Hepatocyte (in vitro differentiated cells): ENCODE measurements at regions not wholly inside any gene's neighbourhood (a gene's known extent, or its start where the extent isn't known, plus 50 kb on each side); places are given as distances from the start of the nearest gene placed in this dataset.

Source experiments
- DNase-seq: peaks from one replicate; pipeline ENCODE4 v3.0.0-alpha.2; 2016; ENCODE audit warnings: low spot score
- H2AFZ ChIP-seq: fragments of 200-600 bp; sonication (generic); 2 replicates; pipeline ENCODE4 v1.6.0; 2016; ENCODE audit warnings: antibody characterized with exemption, mild to moderate bottlenecking
- H3K27ac ChIP-seq: fragments of 200-600 bp; sonication (generic); 2 replicates; pipeline ENCODE4 v1.5.1; 2016; ENCODE audit warnings: mild to moderate bottlenecking
- H3K27me3 ChIP-seq: fragments of 200-600 bp; sonication (generic); 2 replicates; pipeline ENCODE4 v1.6.1; 2016
- H3K36me3 ChIP-seq: fragments of 200-600 bp; sonication (generic); replicated peaks from 2 replicates; pipeline ENCODE4 v1.5.1; 2016; ENCODE audit warnings: low read depth; ENCODE audit not compliant: insufficient read depth
- H3K4me1 ChIP-seq: fragments of 200-600 bp; sonication (generic); 2 replicates; pipeline ENCODE4 v1.5.1; 2016; ENCODE audit warnings: mild to moderate bottlenecking, moderate library complexity; ENCODE audit not compliant: insufficient read depth
- H3K4me2 ChIP-seq: fragments of 200-600 bp; sonication (generic); 2 replicates; pipeline ENCODE4 v1.6.0; 2016
- H3K4me3 ChIP-seq: fragments of 200-600 bp; sonication (generic); 2 replicates; pipeline ENCODE4 v1.5.1; 2016; ENCODE audit warnings: mild to moderate bottlenecking
- H3K79me2 ChIP-seq: fragments of 200-600 bp; sonication (generic); 2 replicates; pipeline ENCODE4 v1.6.0; 2017; ENCODE audit warnings: mild to moderate bottlenecking
- H3K9me2 ChIP-seq: fragments of 200-600 bp; sonication (generic); replicated peaks from 2 replicates; pipeline ENCODE4 v1.6.0; 2017; ENCODE audit warnings: mild to moderate bottlenecking; ENCODE audit not compliant: insufficient read depth
- H3K9me3 ChIP-seq: fragments of 200-600 bp; sonication (generic); 2 replicates; pipeline ENCODE4 v1.5.1; 2016; ENCODE audit warnings: low read depth, mild to moderate bottlenecking
- H4K20me1 ChIP-seq: fragments of 200-600 bp; sonication (generic); 2 replicates; pipeline ENCODE4 v1.6.0; 2016; ENCODE audit warnings: mild to moderate bottlenecking; ENCODE audit not compliant: insufficient read depth, poor library complexity, severe bottlenecking
- CTCF ChIP-seq: fragments of 200-600 bp; sonication (generic); IDR thresholded peaks from 2 replicates; pipeline ENCODE4 v1.5.1; 2016; ENCODE audit warnings: antibody characterized with exemption, mild to moderate bottlenecking; ENCODE audit not compliant: poor library complexity
- EZH2 ChIP-seq: fragments of 200-600 bp; sonication (generic); IDR thresholded peaks from 2 replicates; pipeline ENCODE4 v1.6.1; 2016; ENCODE audit warnings: antibody characterized with exemption, mild to moderate bottlenecking, borderline replicate concordance
- EZH2phosphoT487 ChIP-seq: fragments of 200-600 bp; sonication (generic); IDR thresholded peaks from one replicate; pipeline ENCODE4 v1.6.1; 2018; ENCODE audit warnings: antibody characterized with exemption, mild to moderate bottlenecking, low read depth, moderate library complexity; ENCODE audit not compliant: unreplicated experiment, severe bottlenecking
- WGBS: methylation state at CpG from one replicate; pipeline ENCODE4 v1.1.6; 2016; ENCODE audit warnings: low lambda C conversion rate; ENCODE audit errors: missing lambda C conversion rate; 5-methylcytosine and 5-hydroxymethylcytosine counted together

- TF ChIP-seq EZH2phosphoT487, result no peak
- no peak for TF ChIP-seq CTCF
- no peak for TF ChIP-seq EZH2
- Histone ChIP-seq H3K4me3 (no peak overlapping the region), H4K20me1 (no peaks in the 10 kb centered on the region), H3K79me2 (no peaks in the 10 kb centered on the region), H3K4me1 (peaks cover 32% of the 10 kb centered on the region), H3K36me3 (no peaks in the 10 kb centered on the region), H3K9me2 (no peaks in the 10 kb centered on the region), H3K9me3 (no peaks in the 10 kb centered on the region), H2AFZ (no peak overlapping the region), H3K27ac (peak overlapping the region; percentile 95), H3K4me2 (no peak overlapping the region), H3K27me3 (no peaks in the 10 kb centered on the region)
- DNase-seq, result no peak
- WGBS, result 94% methylated on average over 9 of the region's 9 CpGs
Observed at GRCh38 chr10:43863270-43863669, 214.6 kb upstream of the ZNF32 start.

- no peak for TF ChIP-seq EZH2phosphoT487
- TF ChIP-seq CTCF, result no peak
- TF ChIP-seq EZH2, result no peak
- Histone ChIP-seq H3K4me3 (no peak overlapping the region), H3K36me3 (no peaks in the 10 kb centered on the region), H3K27me3 (no peaks in the 10 kb centered on the region), H4K20me1 (no peaks in the 10 kb centered on the region), H3K79me2 (no peaks in the 10 kb centered on the region), H3K9me3 (no peaks in the 10 kb centered on the region), H3K4me2 (no peak overlapping the region), H3K9me2 (no peaks in the 10 kb centered on the region), H3K27ac (peak overlapping the region; percentile 95), H2AFZ (no peak overlapping the region), H3K4me1 (peaks cover 29% of the 10 kb centered on the region)
- WGBS, result 93% methylated on average over 5 of the region's 5 CpGs
- DNase-seq, result no peak
Observed at GRCh38 chr10:43862756-43863155, 214.1 kb upstream of the ZNF32 start.

- H3K79me2 ChIP-seq, result no peaks in the 10 kb centered on the region
- no peak overlapping the region for H3K4me2 ChIP-seq
- no peak for TF ChIP-seq CTCF
- TF ChIP-seq EZH2, result no peak
- TF ChIP-seq EZH2phosphoT487, result no peak
- H3K9me3 ChIP-seq, result no peaks in the 10 kb centered on the region
- peak overlapping the region; percentile 95 for H3K27ac ChIP-seq
- no peak for DNase-seq
- H3K36me3 ChIP-seq, result no peaks in the 10 kb centered on the region
- 79% methylated on average over 3 of the region's 3 CpGs for WGBS
- no peaks in the 10 kb centered on the region for H3K27me3 ChIP-seq
- no peak overlapping the region for H3K4me3 ChIP-seq
- no peaks in the 10 kb centered on the region for H3K9me2 ChIP-seq
- no peak overlapping the region for H2AFZ ChIP-seq
- H4K20me1 ChIP-seq, result no peaks in the 10 kb centered on the region
- H3K4me1 ChIP-seq, result peaks cover 25% of the 10 kb centered on the region
Observed at GRCh38 chr10:43861966-43862751, 213.5 kb upstream of the ZNF32 start.
